Stomach (tissue), 4 donors: ENCODE measurements at regions not wholly inside any gene's neighbourhood (a gene's known extent, or its start where the extent isn't known, plus 50 kb on each side); places are given as distances from the start of the nearest gene placed in this dataset.

Experiments used
- POLR2A ChIP-seq, 4 donors: fragments of 450-650 bp; IDR thresholded peaks; one replicate each; pipeline ENCODE4 v1.6.1; 2016; ENCODE audit warnings: antibody characterized with exemption in 4 of 4, control low read depth in 2 of 4, mild to moderate bottlenecking in 1 of 4, moderate library complexity in 1 of 4
- POLR2AphosphoS5 ChIP-seq, 3 donors: sonication (generic); formaldehyde crosslinking; IDR thresholded peaks; one replicate each; pipeline ENCODE4 v1.6.1; 2016; ENCODE audit warnings: antibody characterized with exemption in 3 of 3
- TF ChIP-seq, protein P1 (sequence below), 7 experiments: fragments of 450-650 bp in 4 of 7; fragments of 200-600 bp in 3 of 7; sonication (generic) in 3 of 7; IDR thresholded peaks; one replicate each; pipeline ENCODE4 v1.5.1; 2016 to 2019; ENCODE audit warnings: antibody characterized with exemption in 7 of 7, control low read depth in 2 of 7, mild to moderate bottlenecking in 1 of 7

GRCh38 chr2:234853729-234854128 lies 98.1 kb upstream of the SH3BP4 start:
- TF ChIP-seq POLR2AphosphoS5 (IDR thresholded peaks at IDR 0.05) = no peak
- TF ChIP-seq, protein P1, sequence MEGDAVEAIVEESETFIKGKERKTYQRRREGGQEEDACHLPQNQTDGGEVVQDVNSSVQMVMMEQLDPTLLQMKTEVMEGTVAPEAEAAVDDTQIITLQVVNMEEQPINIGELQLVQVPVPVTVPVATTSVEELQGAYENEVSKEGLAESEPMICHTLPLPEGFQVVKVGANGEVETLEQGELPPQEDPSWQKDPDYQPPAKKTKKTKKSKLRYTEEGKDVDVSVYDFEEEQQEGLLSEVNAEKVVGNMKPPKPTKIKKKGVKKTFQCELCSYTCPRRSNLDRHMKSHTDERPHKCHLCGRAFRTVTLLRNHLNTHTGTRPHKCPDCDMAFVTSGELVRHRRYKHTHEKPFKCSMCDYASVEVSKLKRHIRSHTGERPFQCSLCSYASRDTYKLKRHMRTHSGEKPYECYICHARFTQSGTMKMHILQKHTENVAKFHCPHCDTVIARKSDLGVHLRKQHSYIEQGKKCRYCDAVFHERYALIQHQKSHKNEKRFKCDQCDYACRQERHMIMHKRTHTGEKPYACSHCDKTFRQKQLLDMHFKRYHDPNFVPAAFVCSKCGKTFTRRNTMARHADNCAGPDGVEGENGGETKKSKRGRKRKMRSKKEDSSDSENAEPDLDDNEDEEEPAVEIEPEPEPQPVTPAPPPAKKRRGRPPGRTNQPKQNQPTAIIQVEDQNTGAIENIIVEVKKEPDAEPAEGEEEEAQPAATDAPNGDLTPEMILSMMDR (IDR thresholded peaks at IDR 0.05) = no peak
- no peak for TF ChIP-seq POLR2A (IDR thresholded peaks at IDR 0.05)
